SU-DHL-6 (cell line): ENCODE measurements at regions not wholly inside any gene's neighbourhood (a gene's known extent, or its start where the extent isn't known, plus 50 kb on each side); places are given as distances from the start of the nearest gene placed in this dataset.

Source experiments
- H2AFZ ChIP-seq: fragments of 200-600 bp; sonication (generic); 2 replicates; pipeline ENCODE4 v1.6.1; 2014; ENCODE audit warnings: low read depth, mild to moderate bottlenecking, moderate library complexity, mixed read lengths, antibody characterized with exemption, low read length; ENCODE audit not compliant: severe bottlenecking
- H3F3A ChIP-seq: fragments of 200-600 bp; shearing (Covaris generic); 2 replicates; pipeline ENCODE4 v1.6.0; 2016; ENCODE audit warnings: antibody characterized with exemption, mild to moderate bottlenecking; ENCODE audit not compliant: insufficient read depth
- H3K27ac ChIP-seq: fragments of 200-600 bp; sonication (generic); 2 replicates; pipeline ENCODE4 v1.5.1; 2016; ENCODE audit warnings: low read depth, mild to moderate bottlenecking, low read length, moderate library complexity, mixed read lengths
- H3K27me3 ChIP-seq: fragments of 200-600 bp; sonication (generic), shearing (Covaris generic); 2 replicates; pipeline ENCODE4 v1.6.0; 2014; ENCODE audit warnings: mild to moderate bottlenecking, low read length
- H3K36me3 ChIP-seq: fragments of 200-600 bp; sonication (generic); 2 replicates; pipeline ENCODE4 v1.6.1; 2014; ENCODE audit warnings: mild to moderate bottlenecking, low read length, mixed read lengths
- H3K4me2 ChIP-seq: fragments of 300-600, 200-600 bp; shearing (Covaris generic), sonication (generic); 2 replicates; pipeline ENCODE4 v1.6.0; 2014; ENCODE audit warnings: low read length, low read depth, mild to moderate bottlenecking; ENCODE audit not compliant: poor library complexity, severe bottlenecking
- H3K4me3 ChIP-seq: fragments of 200-600 bp; sonication (generic); 2 replicates; pipeline ENCODE4 v1.5.1; 2014; ENCODE audit warnings: antibody characterized with exemption, low read length, mild to moderate bottlenecking, mixed read lengths; ENCODE audit not compliant: insufficient read depth, poor library complexity, severe bottlenecking
- H3K79me2 ChIP-seq: fragments of 200-600 bp; sonication (generic); 2 replicates; pipeline ENCODE4 v1.6.1; 2014; ENCODE audit warnings: mild to moderate bottlenecking, low read length, moderate library complexity; ENCODE audit not compliant: insufficient read depth
- H3K9ac ChIP-seq: fragments of 200-600 bp; sonication (generic); 2 replicates; pipeline ENCODE4 v1.7.0; 2014; ENCODE audit warnings: mild to moderate bottlenecking, low read length
- H3K9me2 ChIP-seq: fragments of 200-600 bp; sonication (generic); replicated peaks from 2 replicates; pipeline ENCODE4 v1.6.1; 2014; ENCODE audit warnings: low read length; ENCODE audit not compliant: insufficient read depth
- H3K9me3 ChIP-seq: fragments of 200-600 bp; sonication (generic); 2 replicates; pipeline ENCODE4 v1.6.1; 2014; ENCODE audit warnings: low read length, mixed read lengths; ENCODE audit not compliant: insufficient read depth
- H4K20me1 ChIP-seq: fragments of 200-600 bp; sonication (generic); 2 replicates; pipeline ENCODE4 v1.6.1; 2014; ENCODE audit warnings: low read depth, mild to moderate bottlenecking, antibody characterized with exemption, low read length, moderate library complexity, mixed read lengths
- CTCF ChIP-seq: fragments of 200-600 bp; sonication (generic); IDR thresholded peaks from one replicate; pipeline ENCODE4 v1.5.1; 2017; ENCODE audit warnings: antibody characterized with exemption, mild to moderate bottlenecking, low read length, moderate library complexity; ENCODE audit not compliant: insufficient read depth, poor library complexity, severe bottlenecking
- EZH2phosphoT487 ChIP-seq: fragments of 200-600 bp; sonication (generic), shearing (Covaris generic); conservative IDR thresholded peaks from 2 replicates; pipeline ENCODE4 v1.6.1; 2018; ENCODE audit warnings: mild to moderate bottlenecking, antibody characterized with exemption, low read length, moderate library complexity, mixed read lengths

- Histone ChIP-seq H2AFZ (no peak overlapping the region), H4K20me1 (no peaks in the 10 kb centered on the region), H3K9ac (no peak overlapping the region), H3K27ac (no peak overlapping the region), H3K9me2 (no peaks in the 10 kb centered on the region), H3K36me3 (no peaks in the 10 kb centered on the region), H3K9me3 (no peaks in the 10 kb centered on the region), H3K27me3 (no peaks in the 10 kb centered on the region), H3K4me3 (no peak overlapping the region), H3K79me2 (no peaks in the 10 kb centered on the region), H3F3A (no peaks in the 10 kb centered on the region), H3K4me2 (no peak overlapping the region)
- TF ChIP-seq EZH2phosphoT487: no peak
- no peak for TF ChIP-seq CTCF
These were observed 549.5 kb upstream of the SMIM31 start for GRCh38 chr4:164204434-164204833.

- H3K4me3 ChIP-seq: no peak overlapping the region
- H3K9me2 ChIP-seq: no peaks in the 10 kb centered on the region
- no peak overlapping the region for H2AFZ ChIP-seq
- no peaks in the 10 kb centered on the region for H3K79me2 ChIP-seq
- H3K36me3 ChIP-seq: no peaks in the 10 kb centered on the region
- H3F3A ChIP-seq: no peaks in the 10 kb centered on the region
- no peaks in the 10 kb centered on the region for H3K9me3 ChIP-seq
- TF ChIP-seq CTCF (no peak), EZH2phosphoT487 (no peak)
- no peak overlapping the region for H3K4me2 ChIP-seq
- H3K9ac ChIP-seq: no peak overlapping the region
- H3K27me3 ChIP-seq: no peaks in the 10 kb centered on the region
- no peaks in the 10 kb centered on the region for H4K20me1 ChIP-seq
- no peak overlapping the region for H3K27ac ChIP-seq
These were observed 546.5 kb upstream of the SMIM31 start for GRCh38 chr4:164207460-164207859.

GRCh38 chr4:164210377-164210776 lies 543.6 kb upstream of the SMIM31 start:
- Histone ChIP-seq H3K27me3 (no peaks in the 10 kb centered on the region), H3K4me3 (no peak overlapping the region), H3K79me2 (no peaks in the 10 kb centered on the region), H3K9me2 (no peaks in the 10 kb centered on the region), H3K27ac (no peak overlapping the region), H3F3A (no peaks in the 10 kb centered on the region), H3K9me3 (no peaks in the 10 kb centered on the region), H4K20me1 (no peaks in the 10 kb centered on the region), H3K9ac (no peak overlapping the region), H3K4me2 (no peak overlapping the region), H2AFZ (no peak overlapping the region), H3K36me3 (no peaks in the 10 kb centered on the region)
- TF ChIP-seq CTCF (no peak), EZH2phosphoT487 (no peak)
